ENCODE measurements at regions not wholly inside any gene's neighbourhood (a gene's known extent, or its start where the extent isn't known, plus 50 kb on each side); places are given as distances from the start of the nearest gene placed in this dataset.

GRCh38 chr2:116952254-116952653, 862.2 kb upstream of the DDX18 start:
- TF ChIP-seq YY1 (IDR thresholded peaks at IDR 0.05; ENCODE audit: extremely low read depth, insufficient replicate concordance, low read depth, low read length), result no peak
- no peak for ATAC-seq
- no peaks in the 10 kb centered on the region for H3K36me3 ChIP-seq (ENCODE audit: control insufficient read depth in 1 of 2, insufficient read depth in 2 of 2, low read length in 2 of 2)
- ChIA-PET POLR2A (no interaction called here), CTCF (no interaction called here), RAD21 (ENCODE audit: low non-redundant PET in 1 of 2, low total read pairs in 2 of 2, uncharacterized antibody in 2 of 2, unreplicated experiment in 2 of 2) (no interaction called here)
- intact Hi-C loops (cut with micrococcal nuclease), result no loop called here
- no peaks in the 10 kb centered on the region for H3K27me3 ChIP-seq (ENCODE audit: insufficient read depth, low read length)
- no peaks in the 10 kb centered on the region for H3K9me2 ChIP-seq (ENCODE audit: insufficient read depth)
- no peaks in the 10 kb centered on the region for H3K79me2 ChIP-seq (ENCODE audit: insufficient read depth, low read length)
- no peak overlapping the region for H2AFZ ChIP-seq (ENCODE audit: low read depth, low read length, poor library complexity, severe bottlenecking)
- DNase-seq (ENCODE audit: low read depth, low spot score), result no peak
- no peak overlapping the region for H3K4me3 ChIP-seq (replicated peaks in 1 of 2; ENCODE audit: low read depth in 1 of 2, low read length in 2 of 2)
- H3K4me2 ChIP-seq (ENCODE audit: low read length), result no peak overlapping the region
- no peaks in the 10 kb centered on the region for H4K20me1 ChIP-seq (ENCODE audit: insufficient read depth)
- H3K4me1 ChIP-seq (ENCODE audit: control insufficient read depth in 1 of 2, insufficient read depth in 2 of 2, low read length in 2 of 2), result no peaks in the 10 kb centered on the region
- no peak overlapping the region for H3K27ac ChIP-seq (ENCODE audit: low read depth, low read length)
- BruUV-seq (replicated peaks), result no TSS peak
- H3K9me3 ChIP-seq (ENCODE audit: control insufficient read depth in 1 of 2, insufficient read depth in 1 of 2, low read depth in 1 of 2, low read length in 2 of 2), result peaks cover 0 to 31% of the 10 kb centered on the region in 2 experiments; a peak in 2 of 4 replicates
- no peak overlapping the region for H3K9ac ChIP-seq (ENCODE audit: low read length)

- H3K4me3 ChIP-seq (replicated peaks in 1 of 2; ENCODE audit: low read depth in 1 of 2, low read length in 2 of 2), result no peak overlapping the region
- ChIA-PET RAD21 (ENCODE audit: low non-redundant PET in 1 of 2, low total read pairs in 2 of 2, uncharacterized antibody in 2 of 2, unreplicated experiment in 2 of 2) (no interaction called here), CTCF (no interaction called here), POLR2A (no interaction called here)
- H3K27me3 ChIP-seq (ENCODE audit: insufficient read depth, low read length), result no peaks in the 10 kb centered on the region
- ATAC-seq, result no peak
- H3K9me3 ChIP-seq (ENCODE audit: control insufficient read depth in 1 of 2, insufficient read depth in 1 of 2, low read depth in 1 of 2, low read length in 2 of 2), result peaks cover 8 to 37% of the 10 kb centered on the region in 2 experiments; a peak in 2 of 4 replicates
- no peaks in the 10 kb centered on the region for H3K79me2 ChIP-seq (ENCODE audit: insufficient read depth, low read length)
- no peak overlapping the region for H3K9ac ChIP-seq (ENCODE audit: low read length)
- H4K20me1 ChIP-seq (ENCODE audit: insufficient read depth), result no peaks in the 10 kb centered on the region
- no peaks in the 10 kb centered on the region for H3K4me1 ChIP-seq (ENCODE audit: control insufficient read depth in 1 of 2, insufficient read depth in 2 of 2, low read length in 2 of 2)
- no peak for DNase-seq (ENCODE audit: low read depth, low spot score)
- no peak overlapping the region for H3K27ac ChIP-seq (ENCODE audit: low read depth, low read length)
- no peaks in the 10 kb centered on the region for H3K36me3 ChIP-seq (ENCODE audit: control insufficient read depth in 1 of 2, insufficient read depth in 2 of 2, low read length in 2 of 2)
- no TSS peak for BruUV-seq (replicated peaks)
- H2AFZ ChIP-seq (ENCODE audit: low read depth, low read length, poor library complexity, severe bottlenecking), result no peak overlapping the region
- intact Hi-C loops (cut with micrococcal nuclease), result no loop called here
- no peak overlapping the region for H3K4me2 ChIP-seq (ENCODE audit: low read length)
- H3K9me2 ChIP-seq (ENCODE audit: insufficient read depth), result no peaks in the 10 kb centered on the region
- no peak for TF ChIP-seq EZH2 (IDR thresholded peaks at IDR 0.05)
- TF ChIP-seq REST (IDR thresholded peaks at IDR 0.05; ENCODE audit: low read depth), result no peak
- TF ChIP-seq EGR1 (IDR thresholded peaks at IDR 0.05; ENCODE audit: low read depth), result no peak
- no peak for TF ChIP-seq ZBTB33 (IDR thresholded peaks at IDR 0.05; ENCODE audit: extremely low read depth, insufficient replicate concordance, low read length)
- TF ChIP-seq YY1 (IDR thresholded peaks at IDR 0.05; ENCODE audit: extremely low read depth, insufficient replicate concordance, low read depth, low read length), result no peak
- no peak for TF ChIP-seq POLR2A (IDR thresholded peaks at IDR 0.05; ENCODE audit: borderline replicate concordance, extremely low read depth, insufficient read depth, insufficient read length)
- no peak for TF ChIP-seq POLR2AphosphoS5 (IDR thresholded peaks at IDR 0.05; ENCODE audit: low read depth, low read length)
- no peak for TF ChIP-seq MAX (IDR thresholded peaks at IDR 0.05)
- no peak for TF ChIP-seq CEBPB (IDR thresholded peaks at IDR 0.05; ENCODE audit: low read depth)
- no peak for TF ChIP-seq FOSL1 (IDR thresholded peaks at IDR 0.05; ENCODE audit: low read depth)
- TF ChIP-seq ATF3 (IDR thresholded peaks at IDR 0.05), result no peak
- TF ChIP-seq SP1 (IDR thresholded peaks at IDR 0.05; ENCODE audit: low read depth), result no peak
- TF ChIP-seq CBX3 (IDR thresholded peaks at IDR 0.05; ENCODE audit: low read depth), result no peak
These were observed 858.8 kb upstream of the DDX18 start for GRCh38 chr2:116955646-116956045.
